Vagina (tissue), 2 donors: ENCODE measurements at regions not wholly inside any gene's neighbourhood (a gene's known extent, or its start where the extent isn't known, plus 50 kb on each side); places are given as distances from the start of the nearest gene placed in this dataset.

Source experiments
- DNase-seq, 2 donors: peaks; one replicate each; pipeline ENCODE4 v3.0.0-alpha.2; 2017; ENCODE audit errors: extremely low spot score in 2 of 2
- H3K27ac ChIP-seq: fragments of 200-600 bp; sonication (generic); one replicate; pipeline ENCODE4 v1.5.1; 2019
- H3K27me3 ChIP-seq: fragments of 200-600 bp; sonication (generic); one replicate; pipeline ENCODE4 v1.5.1; 2019
- H3K36me3 ChIP-seq, 2 donors: fragments of 200-600 bp; sonication (generic); one replicate each; pipeline ENCODE4 v1.5.1; 2017 to 2019
- H3K4me1 ChIP-seq: fragments of 200-600 bp; sonication (generic); one replicate; pipeline ENCODE4 v1.5.1; 2019
- H3K4me3 ChIP-seq, 2 donors: fragments of 200-600 bp; sonication (generic); 1 replicate in 1 of 2; 2 replicates in 1 of 2; pipeline ENCODE4 v1.5.1; 2016 to 2019
- H3K9me3 ChIP-seq: fragments of 200-600 bp; sonication (generic); one replicate; pipeline ENCODE4 v1.5.1; 2019
- POLR2A ChIP-seq, 2 donors: fragments of 450-650 bp; IDR thresholded peaks; one replicate each; pipeline ENCODE4 v1.6.1; 2017; ENCODE audit warnings: antibody characterized with exemption in 2 of 2, mild to moderate bottlenecking in 2 of 2, moderate library complexity in 2 of 2
- POLR2AphosphoS5 ChIP-seq, 2 donors: sonication (generic); formaldehyde crosslinking; IDR thresholded peaks; one replicate each; pipeline ENCODE4 v1.9.0; 2017; ENCODE audit warnings: antibody characterized with exemption in 2 of 2, mild to moderate bottlenecking in 2 of 2, low read depth in 1 of 2; ENCODE audit not compliant: insufficient read depth in 1 of 2
- intact Hi-C: fragments of 100-400 bp; cut with DNase I; formaldehyde crosslinking; loops from one replicate; pipeline ENCODE4 v1.15.1; 2023
- TF ChIP-seq, protein P1 (sequence below), 3 experiments: fragments of 450-650 bp in 2 of 3; fragments of 200-600 bp in 1 of 3; sonication (generic) in 1 of 3; IDR thresholded peaks; one replicate each; pipeline ENCODE4 v1.5.1; 2017 to 2019; ENCODE audit warnings: antibody characterized with exemption in 3 of 3, mild to moderate bottlenecking in 2 of 3, moderate library complexity in 2 of 3

DNA sequence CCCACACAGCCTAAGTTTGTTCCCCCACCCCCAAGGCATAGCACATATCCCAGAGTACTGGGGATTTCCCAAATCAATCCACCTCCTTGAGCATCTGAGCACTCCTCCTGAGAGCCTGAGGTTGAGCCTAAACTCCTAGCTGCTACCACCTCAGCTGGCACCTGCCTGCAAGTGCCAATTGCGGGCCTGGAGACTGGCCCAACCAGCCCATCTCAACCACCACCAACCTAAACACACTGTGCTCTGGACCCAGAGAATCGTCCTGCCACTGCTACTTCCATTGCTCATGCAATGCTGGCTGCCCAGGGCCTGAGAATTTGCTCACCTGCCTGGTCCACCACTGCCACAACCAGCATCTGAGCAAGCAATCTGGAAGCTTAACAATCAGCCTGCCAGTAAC, 177.1 kb downstream of the FGF13 start:
- Histone ChIP-seq H3K4me1 (no peaks in the 10 kb centered on the region), H3K36me3 (no peaks in the 10 kb centered on the region), H3K9me3 (no peaks in the 10 kb centered on the region), H3K27me3 (no peaks in the 10 kb centered on the region), H3K27ac (no peak overlapping the region), H3K4me3 (no peak overlapping the region)
- TF ChIP-seq POLR2A (IDR thresholded peaks at IDR 0.05) (no peak), POLR2AphosphoS5 (IDR thresholded peaks at IDR 0.05; ENCODE audit: insufficient read depth in 1 of 2, low read depth in 1 of 2) (no peak)
- TF ChIP-seq, protein P1, sequence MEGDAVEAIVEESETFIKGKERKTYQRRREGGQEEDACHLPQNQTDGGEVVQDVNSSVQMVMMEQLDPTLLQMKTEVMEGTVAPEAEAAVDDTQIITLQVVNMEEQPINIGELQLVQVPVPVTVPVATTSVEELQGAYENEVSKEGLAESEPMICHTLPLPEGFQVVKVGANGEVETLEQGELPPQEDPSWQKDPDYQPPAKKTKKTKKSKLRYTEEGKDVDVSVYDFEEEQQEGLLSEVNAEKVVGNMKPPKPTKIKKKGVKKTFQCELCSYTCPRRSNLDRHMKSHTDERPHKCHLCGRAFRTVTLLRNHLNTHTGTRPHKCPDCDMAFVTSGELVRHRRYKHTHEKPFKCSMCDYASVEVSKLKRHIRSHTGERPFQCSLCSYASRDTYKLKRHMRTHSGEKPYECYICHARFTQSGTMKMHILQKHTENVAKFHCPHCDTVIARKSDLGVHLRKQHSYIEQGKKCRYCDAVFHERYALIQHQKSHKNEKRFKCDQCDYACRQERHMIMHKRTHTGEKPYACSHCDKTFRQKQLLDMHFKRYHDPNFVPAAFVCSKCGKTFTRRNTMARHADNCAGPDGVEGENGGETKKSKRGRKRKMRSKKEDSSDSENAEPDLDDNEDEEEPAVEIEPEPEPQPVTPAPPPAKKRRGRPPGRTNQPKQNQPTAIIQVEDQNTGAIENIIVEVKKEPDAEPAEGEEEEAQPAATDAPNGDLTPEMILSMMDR (IDR thresholded peaks at IDR 0.05), result no peak
- intact Hi-C loops, result no loop called here
- no peak for DNase-seq

DNA sequence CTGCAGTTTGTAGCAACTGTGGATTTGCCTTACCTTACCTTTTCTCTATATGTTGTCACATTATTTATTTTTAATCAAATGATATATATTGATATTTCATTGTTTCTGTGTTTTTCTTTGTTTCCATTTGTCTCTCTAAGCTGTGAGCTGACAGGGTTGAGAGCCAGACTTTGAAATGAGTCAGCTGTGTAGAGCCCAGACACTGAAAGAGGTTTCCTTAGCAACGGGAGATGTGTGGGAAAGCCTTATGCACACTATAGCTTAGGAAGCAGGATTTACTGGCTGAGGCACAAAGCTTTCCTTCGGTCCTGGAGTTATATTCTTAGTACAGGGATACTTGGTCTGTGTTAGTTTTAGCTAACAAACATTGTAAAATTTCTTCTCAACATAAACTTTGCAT, 192.2 kb downstream of the FGF13 start:
- intact Hi-C loops, result no loop called here
- Histone ChIP-seq H3K4me1 (no peaks in the 10 kb centered on the region), H3K27me3 (no peaks in the 10 kb centered on the region), H3K9me3 (no peaks in the 10 kb centered on the region), H3K36me3 (no peaks in the 10 kb centered on the region), H3K27ac (no peak overlapping the region), H3K4me3 (no peak overlapping the region)
- no peak for TF ChIP-seq POLR2AphosphoS5 (IDR thresholded peaks at IDR 0.05; ENCODE audit: insufficient read depth in 1 of 2, low read depth in 1 of 2)
- TF ChIP-seq, protein P1 (IDR thresholded peaks at IDR 0.05), result no peak
- no peak for TF ChIP-seq POLR2A (IDR thresholded peaks at IDR 0.05)
- no peak for DNase-seq

DNA sequence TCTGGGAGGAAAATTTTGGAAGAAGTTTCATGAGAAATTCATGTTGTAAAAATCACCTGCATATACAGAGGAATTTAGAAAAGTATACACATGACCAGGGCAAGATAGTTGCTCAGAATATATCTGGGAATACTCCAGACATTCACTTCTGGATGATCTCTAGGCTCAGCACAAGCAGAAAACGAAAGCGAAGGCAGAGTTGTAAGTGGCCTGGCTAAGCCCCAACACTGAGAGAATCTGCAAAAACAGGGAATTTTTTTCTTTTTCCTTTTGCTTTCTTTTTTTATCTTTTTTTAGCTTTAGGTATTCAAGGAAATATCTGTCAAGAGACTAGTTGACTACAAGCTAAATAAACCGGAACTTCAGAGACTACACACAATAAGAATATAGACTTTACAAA, 207.2 kb downstream of the FGF13 start:
- intact Hi-C loops, result no loop called here
- H3K9me3 ChIP-seq, result no peaks in the 10 kb centered on the region
- TF ChIP-seq POLR2A (IDR thresholded peaks at IDR 0.05) (no peak), POLR2AphosphoS5 (IDR thresholded peaks at IDR 0.05; ENCODE audit: insufficient read depth in 1 of 2, low read depth in 1 of 2) (no peak)
- TF ChIP-seq, protein P1 (IDR thresholded peaks at IDR 0.05), result no peak
- H3K4me1 ChIP-seq, result no peaks in the 10 kb centered on the region
- H3K4me3 ChIP-seq, result no peak overlapping the region
- no peaks in the 10 kb centered on the region for H3K36me3 ChIP-seq
- DNase-seq, result no peak
- no peaks in the 10 kb centered on the region for H3K27me3 ChIP-seq
- H3K27ac ChIP-seq, result no peak overlapping the region

DNA sequence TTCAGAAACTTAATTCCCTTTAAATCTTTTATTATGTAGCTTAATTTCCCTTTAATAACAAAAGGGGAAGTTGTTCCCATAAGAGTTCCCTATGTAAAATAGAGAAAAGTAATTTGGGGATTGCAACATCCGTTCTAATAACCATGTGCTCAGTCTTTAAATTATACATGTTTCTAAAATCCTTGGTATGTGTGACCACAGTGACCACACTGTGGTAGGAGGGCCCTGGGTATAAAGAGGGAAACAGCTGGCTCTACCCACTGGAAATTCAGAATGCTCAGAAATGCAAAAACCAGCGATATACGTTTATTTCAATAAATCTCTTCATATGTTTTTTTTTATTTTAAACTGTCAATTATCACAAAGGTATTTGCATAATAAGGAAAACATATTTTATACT, 219.1 kb downstream of the FGF13 start:
- Histone ChIP-seq H3K4me1 (no peaks in the 10 kb centered on the region), H3K36me3 (no peaks in the 10 kb centered on the region), H3K27me3 (no peaks in the 10 kb centered on the region), H3K27ac (no peak overlapping the region), H3K9me3 (no peaks in the 10 kb centered on the region), H3K4me3 (no peak overlapping the region)
- TF ChIP-seq POLR2AphosphoS5 (IDR thresholded peaks at IDR 0.05; ENCODE audit: insufficient read depth in 1 of 2, low read depth in 1 of 2) (no peak), POLR2A (IDR thresholded peaks at IDR 0.05) (no peak)
- TF ChIP-seq, protein P1 (IDR thresholded peaks at IDR 0.05), result no peak
- no peak for DNase-seq
- intact Hi-C loops, result no loop called here

DNA sequence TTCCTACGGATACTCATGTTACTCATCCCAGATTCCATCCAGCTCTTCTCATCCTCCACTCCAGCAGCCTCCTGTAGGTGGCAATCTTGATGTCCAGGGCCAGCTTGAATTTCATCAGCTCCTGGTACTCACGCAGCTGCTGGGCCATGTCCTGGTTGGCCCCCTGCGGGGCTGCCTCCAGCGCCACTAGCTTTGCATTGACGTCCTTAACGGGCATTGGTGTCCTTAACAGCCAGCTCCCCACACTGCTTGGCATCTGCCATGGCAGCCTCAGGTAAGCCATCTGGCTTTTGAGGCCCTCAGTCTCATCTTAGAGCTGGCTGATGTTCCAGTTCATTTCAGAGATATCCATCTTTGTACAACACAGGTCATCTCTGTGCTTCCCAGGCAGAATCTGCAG, 223.7 kb downstream of the FGF13 start:
- intact Hi-C loops, result no loop called here
- TF ChIP-seq POLR2A (IDR thresholded peaks at IDR 0.05) (no peak), POLR2AphosphoS5 (IDR thresholded peaks at IDR 0.05; ENCODE audit: insufficient read depth in 1 of 2, low read depth in 1 of 2) (no peak)
- TF ChIP-seq, protein P1 (IDR thresholded peaks at IDR 0.05), result no peak

More for the DNA sequence above, 223.7 kb downstream of the FGF13 start:
- H3K36me3 ChIP-seq, result no peaks in the 10 kb centered on the region
- H3K4me3 ChIP-seq, result no peak overlapping the region
- H3K27me3 ChIP-seq, result no peaks in the 10 kb centered on the region
- no peak overlapping the region for H3K27ac ChIP-seq
- H3K9me3 ChIP-seq, result no peaks in the 10 kb centered on the region
- H3K4me1 ChIP-seq, result no peaks in the 10 kb centered on the region
- no peak for DNase-seq
